H9 (cell line): ENCODE measurements at regions not wholly inside any gene's neighbourhood (a gene's known extent, or its start where the extent isn't known, plus 50 kb on each side); places are given as distances from the start of the nearest gene placed in this dataset.

ENCODE experiments used
- DNase-seq: peaks from one replicate; pipeline ENCODE4 v3.0.0-alpha.2; 2017
- H2AFZ ChIP-seq: one replicate; pipeline ENCODE4 v1.6.1; 2013; ENCODE audit warnings: mild to moderate bottlenecking, low read length, control low read depth, moderate library complexity
- H2AK5ac ChIP-seq: 2 replicates; pipeline ENCODE4 v1.6.1; 2013; ENCODE audit warnings: low read length, control low read depth, mixed read lengths; ENCODE audit not compliant: insufficient read length
- H2BK120ac ChIP-seq: one replicate; pipeline ENCODE4 v1.6.1; 2013; ENCODE audit warnings: low read depth, mild to moderate bottlenecking, low read length, control low read depth, inconsistent platforms; ENCODE audit not compliant: poor library complexity, severe bottlenecking
- H2BK12ac ChIP-seq: 2 replicates; pipeline ENCODE4 v1.6.1; 2013; ENCODE audit warnings: low read length, control low read depth, mixed read lengths, low read depth; ENCODE audit not compliant: insufficient read length
- H2BK15ac ChIP-seq: 2 replicates; pipeline ENCODE4 v1.6.1; 2013; ENCODE audit warnings: low read depth, low read length, control low read depth
- H2BK20ac ChIP-seq: one replicate; pipeline ENCODE4 v1.6.1; 2013; ENCODE audit warnings: low read depth, mild to moderate bottlenecking, low read length, control low read depth, inconsistent platforms; ENCODE audit not compliant: poor library complexity, severe bottlenecking
- H2BK5ac ChIP-seq: 2 replicates; pipeline ENCODE4 v1.6.1; 2013; ENCODE audit warnings: low read length, control low read depth, mixed read lengths; ENCODE audit not compliant: insufficient read length
- H3K14ac ChIP-seq: 2 replicates; pipeline ENCODE4 v1.6.1; 2013; ENCODE audit warnings: low read length, control low read depth; ENCODE audit not compliant: insufficient read depth
- H3K18ac ChIP-seq: 2 replicates; pipeline ENCODE4 v1.6.1; 2013; ENCODE audit warnings: low read depth, mild to moderate bottlenecking, mixed read lengths, low read length, control low read depth; ENCODE audit not compliant: insufficient read length
- H3K23ac ChIP-seq: 2 replicates; pipeline ENCODE4 v1.6.1; 2013; ENCODE audit warnings: low read length, control low read depth, mixed read lengths, low read depth; ENCODE audit not compliant: insufficient read length
- H3K23me2 ChIP-seq: 2 replicates; pipeline ENCODE4 v1.6.1; 2013; ENCODE audit warnings: low read depth, mild to moderate bottlenecking, mixed read lengths, low read length, control low read depth; ENCODE audit not compliant: insufficient read length, poor library complexity, severe bottlenecking
- H3K27ac ChIP-seq: 2 replicates; pipeline ENCODE4 v1.5.1; 2013; ENCODE audit warnings: low read length, control low read depth, mixed read lengths, low read depth; ENCODE audit not compliant: insufficient read length
- H3K27me3 ChIP-seq: 2 replicates; pipeline ENCODE4 v1.6.1; 2013; ENCODE audit warnings: low read length, control low read depth, inconsistent platforms; ENCODE audit not compliant: insufficient read depth
- H3K4ac ChIP-seq: 2 replicates; pipeline ENCODE4 v1.6.1; 2013; ENCODE audit warnings: low read depth, mild to moderate bottlenecking, control low read depth, inconsistent platforms, low read length, moderate library complexity
- H3K4me1 ChIP-seq: 2 replicates; pipeline ENCODE4 v1.6.1; 2013; ENCODE audit warnings: low read length, control low read depth, inconsistent platforms; ENCODE audit not compliant: insufficient read depth
- H3K4me2 ChIP-seq: 2 replicates; pipeline ENCODE4 v1.6.1; 2013; ENCODE audit warnings: low read length, control low read depth, mixed read lengths; ENCODE audit not compliant: insufficient read length, insufficient read depth
- H3K56ac ChIP-seq: 2 replicates; pipeline ENCODE4 v1.6.1; 2013; ENCODE audit warnings: low read depth, mild to moderate bottlenecking, mixed read lengths, low read length, control low read depth; ENCODE audit not compliant: insufficient read length
- H3K79me1 ChIP-seq: 2 replicates; pipeline ENCODE4 v1.6.1; 2013; ENCODE audit warnings: low read depth, mild to moderate bottlenecking, moderate library complexity, low read length, control low read depth, inconsistent platforms; ENCODE audit not compliant: insufficient read depth, poor library complexity, severe bottlenecking
- H3K79me2 ChIP-seq: 2 replicates; pipeline ENCODE4 v1.6.1; 2013; ENCODE audit warnings: low read length, control low read depth, inconsistent platforms; ENCODE audit not compliant: insufficient read depth
- H3K9ac ChIP-seq: 2 replicates; pipeline ENCODE4 v1.6.1; 2013; ENCODE audit warnings: low read length, control low read depth, mixed read lengths; ENCODE audit not compliant: insufficient read length; ENCODE audit errors: extremely low read depth
- H3K9me3 ChIP-seq: one replicate; pipeline ENCODE4 v1.6.1; 2013; ENCODE audit warnings: low read depth, low read length, inconsistent platforms; ENCODE audit not compliant: control insufficient read depth
- H3T11ph ChIP-seq: one replicate; pipeline ENCODE4 v1.6.1; 2013; ENCODE audit warnings: mild to moderate bottlenecking, low read length, control low read depth, inconsistent platforms
- H4K20me1 ChIP-seq: one replicate; pipeline ENCODE4 v1.6.1; 2013; ENCODE audit not compliant: control insufficient read depth, insufficient read length, insufficient read depth
- H4K5ac ChIP-seq: 2 replicates; pipeline ENCODE4 v1.6.1; 2013; ENCODE audit warnings: low read depth, mild to moderate bottlenecking, mixed read lengths, low read length, control low read depth; ENCODE audit not compliant: insufficient read length
- H4K8ac ChIP-seq: replicated peaks from 2 replicates; pipeline ENCODE4 v1.6.1; 2013; ENCODE audit warnings: low read length, control low read depth, mixed read lengths, low read depth; ENCODE audit not compliant: insufficient read length
- H4K91ac ChIP-seq: 2 replicates; pipeline ENCODE4 v1.6.1; 2013; ENCODE audit warnings: low read depth, mild to moderate bottlenecking, moderate library complexity, mixed read lengths, low read length, control low read depth; ENCODE audit not compliant: insufficient read length
- H3K27ac Mint-ChIP-seq, 3 experiments: 2 replicates in 2 of 3; 3 replicates in 1 of 3; pipeline ENCODE4 v1.8.0; 2020 to 2021; ENCODE audit warnings: mixed read lengths in 3 of 3, mild to moderate bottlenecking in 1 of 3, moderate library complexity in 1 of 3
- H3K27me3 Mint-ChIP-seq: 2 replicates; pipeline ENCODE4 v1.8.0; 2021; ENCODE audit warnings: low read depth, mild to moderate bottlenecking, moderate library complexity, mixed read lengths
- H3K36me3 Mint-ChIP-seq, 3 experiments: 2 replicates in 2 of 3; 3 replicates in 1 of 3; pipeline ENCODE4 v1.8.0; 2020 to 2021; ENCODE audit warnings: low read depth in 3 of 3, mixed read lengths in 3 of 3; ENCODE audit not compliant: insufficient read depth in 1 of 3
- H3K4me1 Mint-ChIP-seq, 2 experiments: 2 replicates each; pipeline ENCODE4 v1.8.0; 2020; ENCODE audit warnings: mixed read lengths in 2 of 2
- H3K4me3 Mint-ChIP-seq, 2 experiments: 2 replicates in 1 of 2; 3 replicates in 1 of 2; pipeline ENCODE4 v1.8.0; 2020 to 2021; ENCODE audit warnings: mild to moderate bottlenecking in 2 of 2, mixed read lengths in 2 of 2, moderate library complexity in 1 of 2
- H3K9me3 Mint-ChIP-seq, 2 experiments: 2 replicates in 1 of 2; 3 replicates in 1 of 2; pipeline ENCODE4 v1.8.0; 2020; ENCODE audit warnings: mild to moderate bottlenecking in 2 of 2, mixed read lengths in 2 of 2, moderate library complexity in 1 of 2
- WGBS: extraction: QIAGEN DNeasy Blood & Tissue Kit; methylation state at CpG from one replicate; pipeline ENCODE4 v1.1.7; 2013; ENCODE audit warnings: missing lambda C conversion rate, low lambda C conversion rate, mixed read lengths; ENCODE audit not compliant: insufficient read length; ENCODE audit errors: extremely low coverage; 5-methylcytosine and 5-hydroxymethylcytosine counted together
- TF ChIP-seq, protein P1 (sequence below): fragments of 200-600 bp; sonication (generic); conservative IDR thresholded peaks from 3 replicates; pipeline ENCODE4 v1.8.0; 2021; ENCODE audit warnings: antibody characterized with exemption, mild to moderate bottlenecking

DNA sequence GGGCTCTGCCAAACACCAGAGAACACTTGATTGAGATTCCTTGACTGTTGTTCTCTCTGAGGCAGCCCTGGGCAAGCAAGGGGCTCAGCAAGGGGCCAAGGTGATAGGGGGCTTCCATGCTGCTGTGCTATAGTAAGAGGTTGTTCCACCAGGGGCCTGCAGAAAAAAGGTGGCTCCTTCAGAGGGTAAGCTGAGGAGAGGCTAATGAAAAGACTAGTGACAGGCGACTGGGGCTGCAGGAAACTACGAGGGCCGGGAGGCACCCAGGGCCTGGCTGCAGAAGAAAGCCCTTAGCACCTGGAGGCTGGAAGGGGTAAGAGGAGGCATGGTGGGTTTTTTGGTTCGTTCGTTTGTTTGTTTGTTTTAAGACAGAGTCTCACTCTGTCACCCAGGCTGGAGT lies 88.0 kb upstream of the CTNNA1 start:
- Histone ChIP-seq H3K27me3 (no peaks in the 10 kb centered on the region; the same call in 1 of the 2 replicates), H3K4ac (no peak overlapping the region), H4K5ac (no peak overlapping the region), H3K23me2 (no peaks in the 10 kb centered on the region), H3K9me3 (no peaks in the 10 kb centered on the region), H3K14ac (no peak overlapping the region), H3K4me2 (no peak overlapping the region), H2AK5ac (no peak overlapping the region), H3K18ac (no peak overlapping the region), H3K27ac (no peak overlapping the region), H2BK20ac (no peak overlapping the region), H2AFZ (no peak overlapping the region), H4K20me1 (no peaks in the 10 kb centered on the region), H3K79me2 (no peaks in the 10 kb centered on the region), H4K8ac (no peak overlapping the region), H3K23ac (no peak overlapping the region), H3T11ph (no peak overlapping the region), H2BK120ac (no peak overlapping the region), H3K79me1 (no peaks in the 10 kb centered on the region), H4K91ac (no peak overlapping the region), H3K56ac (no peak overlapping the region), H3K9ac (no peak overlapping the region), H2BK15ac (no peak overlapping the region), H2BK5ac (no peak overlapping the region), H2BK12ac (no peak overlapping the region), H3K4me1 (peaks cover 3% of the 10 kb centered on the region; the same call in 1 of the 2 replicates)
- H3K4me1 Mint-ChIP-seq, result peaks cover 26 to 28% of the 10 kb centered on the region in 2 experiments
- H3K27me3 Mint-ChIP-seq, result peaks cover 2% of the 10 kb centered on the region; the same call in 1 of the 2 replicates
- no peak overlapping the region for H3K4me3 Mint-ChIP-seq
- H3K27ac Mint-ChIP-seq, result no peak overlapping the region
- no peaks in the 10 kb centered on the region for H3K9me3 Mint-ChIP-seq
- no peak for DNase-seq
- TF ChIP-seq, protein P1, sequence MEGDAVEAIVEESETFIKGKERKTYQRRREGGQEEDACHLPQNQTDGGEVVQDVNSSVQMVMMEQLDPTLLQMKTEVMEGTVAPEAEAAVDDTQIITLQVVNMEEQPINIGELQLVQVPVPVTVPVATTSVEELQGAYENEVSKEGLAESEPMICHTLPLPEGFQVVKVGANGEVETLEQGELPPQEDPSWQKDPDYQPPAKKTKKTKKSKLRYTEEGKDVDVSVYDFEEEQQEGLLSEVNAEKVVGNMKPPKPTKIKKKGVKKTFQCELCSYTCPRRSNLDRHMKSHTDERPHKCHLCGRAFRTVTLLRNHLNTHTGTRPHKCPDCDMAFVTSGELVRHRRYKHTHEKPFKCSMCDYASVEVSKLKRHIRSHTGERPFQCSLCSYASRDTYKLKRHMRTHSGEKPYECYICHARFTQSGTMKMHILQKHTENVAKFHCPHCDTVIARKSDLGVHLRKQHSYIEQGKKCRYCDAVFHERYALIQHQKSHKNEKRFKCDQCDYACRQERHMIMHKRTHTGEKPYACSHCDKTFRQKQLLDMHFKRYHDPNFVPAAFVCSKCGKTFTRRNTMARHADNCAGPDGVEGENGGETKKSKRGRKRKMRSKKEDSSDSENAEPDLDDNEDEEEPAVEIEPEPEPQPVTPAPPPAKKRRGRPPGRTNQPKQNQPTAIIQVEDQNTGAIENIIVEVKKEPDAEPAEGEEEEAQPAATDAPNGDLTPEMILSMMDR, result no peak
- H3K36me3 Mint-ChIP-seq, result no peaks in the 10 kb centered on the region; a peak in 1 of 7 replicates
- no CpG with 5 or more reads among the region's 5 CpGs for WGBS
